Neural progenitor cell (in vitro differentiated cells): ENCODE measurements at regions not wholly inside any gene's neighbourhood (a gene's known extent, or its start where the extent isn't known, plus 50 kb on each side); places are given as distances from the start of the nearest gene placed in this dataset.

Source experiments
- EZH2 ChIP-seq: fragments of 200-600 bp; sonication (generic); IDR thresholded peaks from 2 replicates; pipeline ENCODE4 v1.6.1; 2017; ENCODE audit warnings: antibody characterized with exemption, mild to moderate bottlenecking, moderate library complexity
- TF ChIP-seq, protein P1 (sequence below): fragments of 200-600 bp; sonication (generic); IDR thresholded peaks from 2 replicates; pipeline ENCODE4 v1.5.1; 2017; ENCODE audit warnings: antibody characterized with exemption, mild to moderate bottlenecking

GRCh38 chr2:66748939-66749338 is 314.0 kb downstream of the MEIS1 start:
- TF ChIP-seq, protein P1, sequence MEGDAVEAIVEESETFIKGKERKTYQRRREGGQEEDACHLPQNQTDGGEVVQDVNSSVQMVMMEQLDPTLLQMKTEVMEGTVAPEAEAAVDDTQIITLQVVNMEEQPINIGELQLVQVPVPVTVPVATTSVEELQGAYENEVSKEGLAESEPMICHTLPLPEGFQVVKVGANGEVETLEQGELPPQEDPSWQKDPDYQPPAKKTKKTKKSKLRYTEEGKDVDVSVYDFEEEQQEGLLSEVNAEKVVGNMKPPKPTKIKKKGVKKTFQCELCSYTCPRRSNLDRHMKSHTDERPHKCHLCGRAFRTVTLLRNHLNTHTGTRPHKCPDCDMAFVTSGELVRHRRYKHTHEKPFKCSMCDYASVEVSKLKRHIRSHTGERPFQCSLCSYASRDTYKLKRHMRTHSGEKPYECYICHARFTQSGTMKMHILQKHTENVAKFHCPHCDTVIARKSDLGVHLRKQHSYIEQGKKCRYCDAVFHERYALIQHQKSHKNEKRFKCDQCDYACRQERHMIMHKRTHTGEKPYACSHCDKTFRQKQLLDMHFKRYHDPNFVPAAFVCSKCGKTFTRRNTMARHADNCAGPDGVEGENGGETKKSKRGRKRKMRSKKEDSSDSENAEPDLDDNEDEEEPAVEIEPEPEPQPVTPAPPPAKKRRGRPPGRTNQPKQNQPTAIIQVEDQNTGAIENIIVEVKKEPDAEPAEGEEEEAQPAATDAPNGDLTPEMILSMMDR: no peak
- no peak for TF ChIP-seq EZH2
